GM18507 (cell line): ENCODE measurements at regions not wholly inside any gene's neighbourhood (a gene's known extent, or its start where the extent isn't known, plus 50 kb on each side); places are given as distances from the start of the nearest gene placed in this dataset.
A peak's percentile ranks its signal among the peaks of the same experiment; 100 is the strongest.

Source experiments
- DNase-seq: peaks from one replicate; pipeline ENCODE4 v3.0.0; 2011; ENCODE audit warnings: low read depth; ENCODE audit not compliant: insufficient read length; ENCODE audit errors: extremely low spot score
- FAIRE-seq: peaks from 2 replicates; lab custom pipeline; 2011; peaks lifted over from hg19 to GRCh38; lab: Jason Lieb, UNC

DNA sequence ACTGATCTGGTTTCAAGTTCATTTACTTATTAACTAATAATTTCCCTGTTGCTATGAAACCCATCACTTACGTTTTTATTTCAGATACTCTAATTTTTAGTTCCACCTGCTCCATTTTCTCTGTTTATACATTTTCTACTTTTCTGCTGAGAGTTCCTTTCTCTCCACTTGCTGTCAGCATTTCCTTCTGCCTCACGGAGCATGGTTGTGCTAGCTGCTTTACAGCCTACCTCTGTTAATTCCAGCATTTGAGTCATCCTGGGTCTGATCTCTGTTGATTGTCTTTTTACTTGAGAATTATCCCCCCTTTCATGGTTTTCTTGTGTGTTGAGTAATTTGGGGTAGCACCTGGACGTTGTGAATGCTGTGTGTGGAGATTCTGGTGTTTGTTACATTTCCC, 373.2 kb upstream of the C1orf174 start:
- FAIRE-seq (no peak), DNase-seq (no peak)

DNA sequence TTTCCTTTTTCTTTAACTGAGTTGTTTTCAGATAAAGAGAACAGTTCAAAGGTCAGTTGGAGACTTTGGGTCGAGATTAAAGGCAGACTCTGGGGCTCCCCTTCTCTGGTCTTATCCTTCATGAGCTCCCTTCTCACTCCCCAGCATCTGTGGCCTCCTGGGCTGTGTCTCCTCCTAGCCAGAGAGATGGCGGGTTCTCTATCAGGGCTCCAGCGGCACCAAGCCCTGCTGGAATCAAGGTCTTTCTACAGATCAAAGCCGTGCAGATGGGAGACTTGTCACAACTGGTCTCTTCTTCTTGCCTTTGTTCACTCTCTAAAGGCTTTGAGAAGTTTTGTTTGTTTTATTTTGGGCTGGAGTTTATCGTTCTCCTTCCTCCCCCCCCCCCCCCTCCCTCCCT, 373.7 kb upstream of the C1orf174 start:
- DNase-seq (no peak), FAIRE-seq (no peak)

DNA sequence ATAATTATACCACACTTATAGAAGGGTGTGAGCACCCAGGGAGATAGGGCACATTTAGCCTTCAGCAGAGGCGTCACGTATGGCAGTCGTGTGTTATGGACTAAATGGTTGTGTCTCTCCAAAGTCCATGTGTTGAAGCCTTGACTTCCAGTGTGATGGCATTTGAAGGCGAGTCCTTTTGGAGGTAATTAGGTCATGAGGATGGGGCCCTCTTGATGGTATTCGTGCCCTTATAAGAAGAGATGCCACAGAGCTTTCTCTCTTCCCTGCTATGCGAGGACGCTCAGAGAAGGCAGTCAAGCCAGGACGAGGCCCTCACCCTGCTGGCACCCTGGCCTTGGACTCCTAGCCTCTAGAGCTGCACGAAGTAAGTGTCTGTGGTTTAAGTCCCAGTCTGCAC, 375.0 kb upstream of the C1orf174 start:
- FAIRE-seq (no peak), DNase-seq (no peak)

DNA sequence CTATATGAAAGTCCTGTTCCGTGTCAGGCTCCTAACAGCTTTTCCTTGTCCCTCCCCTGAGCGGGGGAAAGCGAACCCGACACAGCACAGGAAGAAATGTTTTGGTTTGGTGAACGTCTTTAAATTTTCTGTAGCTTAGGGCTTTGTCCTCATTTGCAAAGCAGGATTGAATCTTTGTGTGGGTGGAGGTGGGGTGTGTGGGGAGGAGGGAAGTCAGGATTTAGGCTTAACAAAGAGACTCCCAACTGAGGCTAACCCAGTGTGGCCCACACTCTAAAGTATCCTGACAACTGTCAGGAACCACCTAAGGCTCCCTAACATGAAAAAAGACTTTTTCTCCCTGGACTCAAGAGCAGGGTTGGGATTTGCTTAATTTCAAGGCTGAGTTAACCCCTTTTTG, 376.2 kb upstream of the C1orf174 start:
- DNase-seq, result no peak
- FAIRE-seq, result no peak

DNA sequence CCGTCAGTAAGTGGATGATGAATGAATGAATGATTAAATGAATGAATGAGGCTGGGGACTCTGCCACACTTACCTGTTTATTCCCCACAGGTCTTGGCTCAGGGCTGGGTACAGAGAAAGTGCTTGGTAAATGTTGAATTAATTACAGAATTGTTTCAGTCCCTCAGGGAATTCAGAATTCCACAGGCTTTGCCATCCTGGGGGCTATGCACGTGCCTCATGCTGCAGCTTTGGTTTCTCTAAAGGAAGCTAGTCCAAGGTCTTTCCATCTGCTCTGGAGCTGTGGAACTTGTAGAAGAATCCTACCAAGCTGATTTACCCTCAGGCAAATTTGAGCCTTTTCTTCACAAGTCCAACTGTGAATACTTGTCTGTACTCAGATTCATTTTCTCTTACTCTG, 376.8 kb upstream of the AJAP1 start:
- FAIRE-seq (no peak), DNase-seq (no peak)

DNA sequence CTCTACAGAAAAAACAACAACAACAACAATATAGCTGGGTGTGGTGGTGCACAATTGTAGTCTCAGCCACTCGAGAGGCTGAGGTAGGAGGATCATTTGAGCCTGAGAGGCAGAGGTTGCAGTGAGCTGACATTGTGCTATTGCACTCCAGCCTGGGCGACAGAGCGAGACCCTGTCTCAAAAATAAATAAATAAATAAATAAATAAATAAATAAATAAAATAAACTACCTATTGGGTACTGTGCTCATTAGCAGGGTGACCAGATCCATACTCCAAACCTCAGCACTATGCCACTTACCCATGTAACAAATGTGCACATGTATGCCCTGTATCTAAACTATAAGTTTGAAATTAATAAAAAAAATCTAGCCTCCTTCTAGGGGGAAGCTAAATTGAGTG, 369.4 kb upstream of the AJAP1 start:
- no peak for FAIRE-seq
- DNase-seq, result no peak

DNA sequence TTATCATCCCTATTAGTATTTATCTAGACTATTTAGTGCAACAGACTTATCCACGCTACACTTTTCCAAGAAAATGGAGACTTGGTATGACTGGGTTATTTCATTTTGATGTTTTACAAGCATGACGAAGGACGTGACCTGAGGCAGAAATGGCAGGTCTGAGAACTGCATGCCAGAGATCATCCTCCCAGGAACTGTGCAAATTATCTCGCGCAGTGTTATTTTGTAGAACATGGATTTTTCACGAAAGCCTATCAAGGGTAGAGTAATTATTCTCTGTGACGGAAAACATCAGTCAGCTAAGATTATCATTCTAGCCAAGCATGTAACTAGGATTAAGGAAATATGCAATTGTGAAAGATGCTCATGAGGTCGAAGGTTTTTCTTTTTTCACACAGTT, 361.5 kb upstream of the AJAP1 start:
- DNase-seq, result no peak
- FAIRE-seq, result no peak

DNA sequence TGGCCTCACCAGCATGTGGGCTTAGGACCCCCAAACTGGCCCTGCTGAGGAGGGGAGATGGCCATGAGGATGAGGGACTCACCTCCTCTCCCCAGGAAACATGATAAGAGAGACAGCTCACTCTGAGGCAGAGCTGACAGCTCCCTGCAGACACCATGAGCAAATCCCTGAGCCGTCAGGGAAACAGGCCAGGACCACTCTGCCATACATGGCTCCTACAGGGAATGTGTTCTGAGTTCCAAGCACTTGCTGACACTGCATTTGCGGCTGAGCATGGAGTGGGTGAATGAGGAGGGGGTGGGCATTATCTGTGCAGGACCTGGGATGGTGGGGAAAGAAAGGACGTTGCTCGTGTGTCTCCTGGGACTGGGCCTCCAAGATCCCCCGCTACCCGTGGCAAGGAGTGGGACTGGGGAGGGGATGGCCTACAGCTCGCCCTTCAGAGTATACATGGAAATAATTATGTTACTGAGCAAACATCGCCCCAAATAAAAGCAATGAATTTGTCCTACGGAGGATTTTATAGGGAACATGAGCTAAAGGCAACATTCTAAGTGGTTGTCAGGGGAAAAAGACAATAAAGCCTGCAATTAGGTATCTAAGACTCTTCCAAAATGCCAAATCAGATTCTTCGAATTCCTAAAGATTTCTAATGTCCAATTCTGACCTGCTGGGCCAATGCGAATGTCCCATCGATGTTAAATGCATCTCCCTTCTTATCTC, 355.9 kb upstream of the AJAP1 start:
- FAIRE-seq (no peak), DNase-seq (no peak)

DNA sequence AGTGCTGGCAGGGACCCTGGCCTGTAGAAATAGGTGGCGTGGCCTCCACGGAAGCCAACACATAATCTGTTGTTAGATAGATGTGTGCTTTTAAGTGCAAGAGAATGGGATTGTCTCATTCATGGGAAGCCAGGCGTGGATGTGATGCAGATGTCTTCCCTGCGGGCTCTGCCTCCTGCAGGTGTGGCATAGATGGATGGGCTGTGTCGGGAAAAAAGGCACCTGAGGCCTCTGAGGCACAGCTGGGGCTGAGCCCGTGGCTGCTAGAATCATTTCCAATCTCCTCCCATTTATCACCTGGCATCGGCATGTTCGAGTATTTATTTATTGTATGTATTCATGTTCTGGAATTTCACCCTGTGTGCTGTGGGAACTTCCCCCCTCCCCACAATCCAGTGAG, 353.4 kb upstream of the AJAP1 start:
- no peak for DNase-seq
- FAIRE-seq, result no peak

DNA sequence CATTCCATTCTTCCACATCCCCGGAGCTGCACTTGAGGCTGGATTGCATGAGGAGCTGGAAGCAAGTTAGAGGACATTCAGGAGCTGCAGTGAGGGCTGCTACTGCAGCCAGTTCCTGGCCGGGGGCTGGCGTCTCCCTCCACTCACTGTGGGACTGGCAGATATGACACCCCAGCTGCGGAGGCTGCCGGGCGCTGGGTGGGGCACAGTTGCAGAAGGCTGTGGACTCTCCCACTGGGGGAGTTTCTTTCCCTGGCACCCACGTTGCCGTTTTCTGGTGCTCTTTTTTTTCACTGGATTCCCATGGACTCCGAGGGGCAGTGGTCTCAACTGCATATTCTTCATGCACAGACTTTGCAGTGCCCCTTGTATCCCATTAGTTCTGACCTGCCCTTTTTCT, 351.1 kb upstream of the AJAP1 start:
- no peak for DNase-seq
- FAIRE-seq, result no peak

DNA sequence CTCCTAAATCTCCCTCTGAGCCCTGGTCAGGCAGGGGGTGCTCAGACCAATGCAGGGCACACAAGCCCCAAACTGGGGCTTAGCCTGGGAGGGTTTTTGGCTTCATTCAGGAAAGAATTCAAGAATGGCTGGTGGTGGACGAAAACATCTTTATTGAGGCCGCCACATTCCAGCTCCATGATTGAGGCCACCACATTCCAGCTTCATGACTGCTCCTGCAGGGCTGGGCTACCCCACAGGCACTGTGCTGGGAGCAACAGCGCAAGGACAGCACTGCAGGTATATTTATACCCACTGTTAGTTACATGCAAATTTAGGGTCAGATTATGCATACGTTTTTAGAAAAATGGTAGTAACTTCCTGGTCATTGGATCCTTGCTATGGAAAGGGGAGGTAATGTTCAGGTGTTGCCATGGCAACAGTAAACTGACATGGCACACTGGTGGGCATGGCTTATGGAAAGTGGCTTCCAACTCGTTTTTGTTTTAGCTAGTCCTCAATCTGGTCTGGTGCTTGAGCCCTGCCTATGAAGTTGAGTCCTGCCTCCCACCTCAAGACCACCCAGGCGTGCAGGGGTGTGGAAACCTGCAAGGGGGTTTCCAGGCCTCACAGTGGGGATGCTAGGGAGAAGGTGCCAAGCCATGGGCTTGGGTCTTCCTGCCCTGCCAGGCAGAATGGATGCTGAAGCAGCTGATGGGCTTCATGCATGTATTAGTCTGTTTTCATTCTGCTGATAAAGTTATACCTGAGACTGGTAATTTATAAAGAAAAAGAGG, 348.7 kb upstream of the AJAP1 start:
- DNase-seq, result no peak

DNA sequence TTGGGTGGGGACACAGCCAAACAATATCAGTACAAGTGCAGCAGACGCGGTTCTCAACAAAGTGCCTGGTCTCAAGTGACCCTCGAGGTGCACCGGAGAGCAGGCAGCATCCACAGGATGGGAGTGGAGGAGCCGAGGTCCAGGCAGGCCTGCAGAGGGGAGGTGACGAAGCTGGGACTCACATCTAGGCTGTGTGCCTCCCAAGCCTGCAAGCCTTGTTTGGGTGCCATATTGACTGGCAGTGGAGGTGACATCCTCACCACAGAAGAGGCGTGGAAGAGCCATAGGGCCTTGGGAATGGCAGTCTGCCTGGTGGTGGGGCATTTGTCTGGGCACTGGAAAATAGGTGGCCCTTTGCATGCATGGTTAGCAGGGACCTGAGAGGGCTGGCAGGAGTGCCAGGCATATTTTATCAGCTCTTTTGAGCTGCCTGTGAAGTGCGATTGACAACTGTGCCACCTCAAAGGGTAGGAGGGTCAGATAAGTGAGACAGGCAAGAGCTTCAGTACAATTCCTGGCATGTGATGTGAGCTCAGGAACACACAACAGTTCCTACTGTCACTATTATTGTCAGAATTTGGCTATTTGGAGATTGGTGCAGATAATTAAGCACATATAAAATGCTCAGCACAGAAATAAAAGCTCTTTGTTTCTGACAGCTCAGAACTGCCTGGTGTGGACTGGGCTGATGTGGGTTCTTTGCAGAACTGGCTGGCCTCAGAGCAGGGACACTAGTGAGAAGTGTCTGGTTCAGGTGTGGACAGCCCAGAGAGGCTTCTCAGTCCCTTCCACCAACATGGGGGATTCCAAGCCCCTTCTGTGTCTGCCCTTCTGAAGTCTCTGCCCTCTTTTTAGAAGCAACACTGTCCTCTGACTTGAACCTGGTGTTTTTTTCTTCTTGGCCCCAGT, 347.6 kb upstream of the AJAP1 start:
- DNase-seq, result no peak
- FAIRE-seq, result no peak

More for the DNA sequence above, 348.7 kb upstream of the AJAP1 start:
- no peak for FAIRE-seq

DNA sequence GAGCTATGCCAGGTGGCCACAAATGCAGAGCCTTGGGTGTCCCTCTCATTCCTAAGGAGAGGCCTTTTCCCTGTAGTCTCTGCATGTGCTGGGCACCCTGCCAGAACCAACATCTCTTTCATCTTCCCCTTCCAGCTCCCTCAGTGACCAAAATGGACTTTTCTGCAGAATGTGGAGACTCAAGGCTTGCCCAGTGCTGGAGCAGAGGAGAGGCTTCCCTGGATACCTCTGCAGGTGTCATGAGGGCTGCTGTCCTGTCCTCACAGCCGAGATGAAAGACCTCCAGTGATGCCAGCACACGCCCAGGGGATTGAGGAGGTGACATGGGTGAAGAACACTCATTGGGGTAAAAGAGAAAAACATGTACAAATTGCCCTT, 347.0 kb upstream of the AJAP1 start:
- FAIRE-seq, result no peak
- no peak for DNase-seq

DNA sequence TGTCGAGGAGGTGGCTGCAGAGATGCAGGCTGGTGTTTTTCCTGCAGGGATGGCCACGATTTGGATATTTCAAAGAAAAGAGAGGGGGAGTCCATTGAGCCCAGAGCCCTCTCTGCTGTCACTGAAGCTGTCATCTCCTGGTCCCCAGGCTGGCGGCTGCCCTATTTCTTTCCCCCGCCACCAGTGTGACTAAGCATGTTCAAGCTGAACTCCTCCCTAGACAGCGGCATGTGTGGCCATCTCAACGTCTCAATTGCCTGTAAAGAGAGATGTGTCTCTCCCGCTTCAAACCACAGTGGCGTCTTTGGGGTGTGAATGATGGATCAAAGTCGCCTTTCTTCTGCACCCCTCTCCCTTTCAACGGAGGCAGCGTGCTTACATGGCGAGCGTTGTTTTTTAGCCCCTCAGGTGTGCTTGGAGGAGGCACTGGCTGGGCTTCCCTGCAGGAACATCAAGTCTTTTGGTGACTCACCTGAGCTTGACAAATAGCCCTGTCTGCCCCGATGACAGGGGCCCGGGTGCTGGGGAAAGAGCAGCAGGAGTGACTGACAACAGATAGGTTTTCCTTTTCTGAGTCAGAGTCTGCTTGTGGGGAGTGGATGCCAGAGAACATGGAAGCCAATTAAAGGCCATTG, 346.4 kb upstream of the AJAP1 start:
- DNase-seq, result no peak
- no peak for FAIRE-seq

DNA sequence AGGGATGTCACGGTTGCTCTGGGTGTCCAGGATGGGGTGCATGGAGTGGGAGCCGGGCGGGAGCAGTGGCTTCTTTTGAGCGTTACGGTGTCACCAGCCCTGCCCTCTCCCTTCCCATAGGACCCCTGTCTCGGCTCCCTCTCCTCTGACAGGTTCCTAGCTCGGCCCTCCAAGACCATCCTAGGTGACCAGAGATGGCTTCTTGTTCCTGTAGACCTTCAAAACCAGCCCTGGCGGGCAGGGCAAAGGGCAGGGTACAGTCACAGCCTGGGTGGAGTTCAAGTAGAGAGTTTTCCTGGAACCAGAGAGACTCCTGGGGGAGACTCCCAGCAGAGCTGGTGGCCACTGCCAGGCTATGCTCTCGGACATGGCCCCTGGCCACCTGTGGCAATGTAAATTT, 345.6 kb upstream of the AJAP1 start:
- FAIRE-seq (no peak), DNase-seq (no peak)

DNA sequence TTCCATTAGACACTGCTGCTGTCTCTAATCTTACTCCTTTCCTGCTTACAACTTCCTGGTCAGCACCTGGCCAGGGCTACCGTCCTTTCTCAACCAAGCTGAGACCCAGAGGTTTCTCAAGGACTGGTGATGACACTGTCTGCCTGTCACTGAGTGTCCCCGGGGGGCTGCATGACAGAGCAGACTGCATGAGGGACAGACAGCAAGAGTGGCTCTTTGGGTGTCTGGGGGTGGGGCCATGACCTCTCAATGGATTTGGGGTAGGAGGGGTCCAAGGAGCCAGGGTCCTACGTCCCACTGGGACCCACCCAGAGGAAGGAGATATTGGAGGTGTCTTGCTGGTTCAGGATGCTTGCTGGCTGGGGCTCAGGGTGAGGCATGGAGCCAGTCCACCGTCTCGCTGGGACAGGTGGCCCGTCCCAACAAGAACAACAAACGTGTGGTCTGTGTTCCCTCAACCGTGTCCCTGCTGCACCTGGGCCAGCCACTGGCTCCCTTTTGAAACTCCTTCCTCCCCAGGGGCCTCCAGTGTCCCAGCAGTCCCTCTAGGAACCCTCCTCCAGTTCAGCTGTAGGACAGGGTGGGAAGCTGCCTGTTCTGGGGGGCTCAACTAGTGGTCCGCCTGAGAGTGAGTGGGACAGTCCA, 344.6 kb upstream of the AJAP1 start:
- FAIRE-seq, result no peak

DNA sequence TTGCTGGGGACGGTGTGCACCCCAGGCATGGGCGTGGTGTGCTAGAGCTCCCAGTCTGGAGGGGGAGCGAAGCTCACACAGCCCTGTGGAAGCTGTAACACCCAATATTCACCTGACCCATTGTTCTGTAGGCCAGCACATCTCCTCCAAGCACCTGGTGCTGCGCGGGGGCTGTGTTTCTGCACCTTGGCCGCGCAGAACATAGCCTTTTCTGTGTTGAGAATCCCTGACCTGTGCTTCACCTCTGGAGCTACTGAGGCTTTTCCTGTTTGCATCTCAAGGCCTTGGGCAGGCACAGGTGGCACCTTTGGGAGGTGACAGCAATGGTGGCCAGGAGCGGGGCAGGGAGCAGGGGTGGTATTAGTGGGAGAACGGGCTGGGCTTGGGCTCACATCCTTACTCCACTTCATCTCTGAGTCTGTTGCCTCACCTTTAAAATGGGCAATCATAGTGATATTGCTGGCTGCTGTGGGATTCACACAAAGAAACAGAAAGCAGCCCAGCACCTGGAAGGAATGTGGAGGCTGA, 343.9 kb upstream of the AJAP1 start:
- no peak for DNase-seq
- no peak for FAIRE-seq

More for the DNA sequence above, 344.6 kb upstream of the AJAP1 start:
- DNase-seq, result peak; percentile 12

DNA sequence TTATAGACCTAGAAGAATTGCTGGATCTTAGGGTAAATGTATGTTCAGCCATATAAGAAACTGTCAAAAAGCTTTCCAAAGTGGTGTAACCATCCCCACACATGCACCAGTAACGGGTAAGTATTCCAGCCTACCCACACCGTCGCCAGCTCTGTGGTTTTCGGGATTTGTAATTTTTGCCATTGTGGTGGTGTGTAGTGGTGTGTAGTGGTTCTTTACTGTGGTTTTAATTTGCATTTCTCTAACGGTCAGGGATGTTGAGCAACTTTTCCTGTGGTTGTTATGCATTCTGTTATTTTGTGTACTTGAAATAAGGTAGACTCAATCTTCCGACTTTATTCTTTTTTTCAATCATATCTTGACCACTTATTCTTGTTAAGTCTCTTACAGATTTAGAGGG, 342.4 kb upstream of the AJAP1 start:
- DNase-seq, result no peak
- FAIRE-seq, result no peak

DNA sequence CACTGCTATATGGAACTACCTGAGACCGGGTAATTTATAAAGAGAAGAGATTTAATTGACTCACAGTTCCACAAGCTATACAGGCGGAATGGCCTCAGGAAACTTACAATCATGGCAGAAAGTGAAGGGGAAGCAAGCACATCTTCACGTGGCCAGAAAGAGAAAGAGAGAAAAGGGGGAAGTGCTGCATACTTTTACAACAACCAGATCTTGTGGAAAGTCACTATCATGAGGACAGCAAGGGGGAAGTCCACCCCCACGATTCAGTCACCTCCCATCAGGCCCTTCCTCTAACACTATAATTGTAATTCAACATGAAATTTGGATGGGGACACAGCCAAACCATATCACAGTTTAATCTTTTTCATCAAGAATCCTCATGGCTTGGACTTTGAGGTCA, 339.2 kb upstream of the AJAP1 start:
- FAIRE-seq (no peak), DNase-seq (no peak)
